NCI-H524 (cell line): ENCODE measurements at regions not wholly inside any gene's neighbourhood (a gene's known extent, or its start where the extent isn't known, plus 50 kb on each side); places are given as distances from the start of the nearest gene placed in this dataset.
"Not testable (repeated sequence)": the region's sequence is repeated elsewhere in the genome, so short reads cannot be mapped to it uniquely, and the experiment has no call there.

Experiments
- DNase-seq, 2 experiments: peaks; one replicate each; lab custom pipeline; 2025; lab: John Stamatoyannopoulos, UW

DNA sequence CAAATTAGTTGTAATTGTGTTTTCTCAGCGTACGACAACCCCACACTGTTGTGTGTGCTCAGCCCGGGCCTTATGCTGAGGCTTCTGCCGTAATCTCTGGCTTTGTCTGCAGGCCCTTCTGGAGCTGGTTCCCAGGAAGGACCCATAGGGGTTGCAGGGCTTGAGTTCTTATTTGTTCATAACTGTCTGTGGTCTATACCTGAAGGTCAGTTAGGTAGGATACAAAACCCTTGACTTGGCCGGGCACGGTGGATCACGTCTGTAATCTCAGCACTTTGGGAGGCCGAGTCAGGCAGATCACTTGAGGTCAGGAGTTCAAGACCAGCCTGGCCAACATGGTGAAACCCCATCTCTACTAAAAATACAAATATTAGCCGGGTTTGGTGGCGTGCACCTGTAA is 1010.2 kb downstream of the BRD1 start:
- DNase-seq = not testable (repeated sequence)

DNA sequence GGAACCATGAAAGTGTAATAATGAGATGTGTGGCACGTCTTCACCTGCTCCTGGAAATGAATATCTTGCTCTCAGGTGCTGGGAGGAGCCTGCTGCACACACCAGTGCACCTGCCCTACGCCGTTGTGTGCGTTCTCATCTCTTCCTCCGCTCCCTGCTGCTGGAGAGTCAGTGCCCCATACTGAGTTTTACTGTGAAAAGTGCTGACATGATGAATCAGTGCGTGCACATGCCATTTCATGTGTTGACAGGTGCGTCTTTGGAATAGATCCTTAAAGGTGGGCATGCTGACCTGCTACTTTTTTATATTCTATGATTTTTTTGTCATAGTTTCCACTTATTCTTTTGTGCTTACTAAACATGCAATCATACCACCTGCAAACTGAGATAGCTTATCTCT is 1015.8 kb downstream of the BRD1 start:
- no peak for DNase-seq

DNA sequence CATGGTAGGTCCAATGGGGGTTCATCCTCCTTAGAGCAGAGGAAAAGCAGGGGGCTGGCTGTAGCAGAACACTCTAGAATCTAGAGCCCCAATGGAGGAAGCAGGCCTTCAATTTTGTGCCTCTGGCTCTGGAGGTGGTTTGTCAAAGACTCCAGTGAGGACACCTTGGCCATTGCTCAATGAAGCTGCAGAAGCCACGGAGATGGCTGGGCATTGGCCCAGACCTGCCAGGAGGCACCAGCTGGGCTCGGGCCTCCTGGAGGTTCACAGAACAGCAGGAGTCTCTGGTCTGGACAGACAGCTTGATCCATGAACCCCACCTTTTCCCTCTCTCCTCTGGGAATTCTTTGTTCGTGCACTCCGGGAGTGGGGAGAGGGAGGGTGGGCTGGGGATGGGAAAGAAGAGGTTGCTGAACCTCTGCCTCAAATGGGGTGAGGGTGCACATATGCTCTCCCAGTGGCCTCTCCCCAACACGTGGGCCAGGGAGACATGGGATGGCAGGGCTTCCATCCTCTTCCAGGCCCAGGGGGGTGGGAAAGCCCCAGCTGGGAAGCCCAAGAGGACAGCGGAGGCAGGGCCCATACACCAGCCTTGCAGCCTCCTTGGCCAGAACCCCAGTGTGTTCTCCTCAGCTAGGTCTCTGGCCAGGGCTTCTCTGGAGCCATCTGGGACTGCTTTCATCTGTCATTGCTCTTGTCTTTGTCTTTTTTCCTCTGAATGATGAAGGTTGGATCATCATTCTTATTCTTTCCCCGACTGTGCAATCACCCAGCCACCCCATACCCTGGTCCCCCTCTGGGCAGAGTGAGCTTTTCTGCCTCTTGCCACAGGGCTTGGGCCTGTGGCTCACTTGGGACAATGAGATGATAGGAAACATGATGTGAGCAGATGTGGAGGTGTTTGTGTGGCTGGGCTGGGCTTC is 1019.4 kb downstream of the BRD1 start:
- DNase-seq = no peak

DNA sequence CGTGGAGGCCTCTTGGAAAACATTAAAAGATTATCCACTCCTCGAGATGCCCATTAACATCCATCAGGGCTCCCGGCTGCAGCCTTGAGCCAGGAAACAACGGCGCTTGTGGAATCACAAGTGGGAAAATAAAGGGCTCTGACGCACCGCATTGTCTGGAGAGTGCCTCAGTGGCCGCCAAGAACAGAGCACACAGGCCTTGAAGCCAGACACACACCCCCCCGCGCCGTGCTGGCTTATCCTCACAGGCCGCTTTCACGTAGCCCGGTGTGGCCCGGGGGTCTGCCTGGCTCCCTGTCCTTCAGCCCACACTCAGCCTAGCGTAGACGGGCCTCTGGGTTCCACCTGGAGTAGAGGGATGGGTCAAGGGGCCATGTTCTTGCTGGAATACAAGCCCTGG is 1020.5 kb downstream of the BRD1 start:
- DNase-seq = peak; percentile 76 to 79

DNA sequence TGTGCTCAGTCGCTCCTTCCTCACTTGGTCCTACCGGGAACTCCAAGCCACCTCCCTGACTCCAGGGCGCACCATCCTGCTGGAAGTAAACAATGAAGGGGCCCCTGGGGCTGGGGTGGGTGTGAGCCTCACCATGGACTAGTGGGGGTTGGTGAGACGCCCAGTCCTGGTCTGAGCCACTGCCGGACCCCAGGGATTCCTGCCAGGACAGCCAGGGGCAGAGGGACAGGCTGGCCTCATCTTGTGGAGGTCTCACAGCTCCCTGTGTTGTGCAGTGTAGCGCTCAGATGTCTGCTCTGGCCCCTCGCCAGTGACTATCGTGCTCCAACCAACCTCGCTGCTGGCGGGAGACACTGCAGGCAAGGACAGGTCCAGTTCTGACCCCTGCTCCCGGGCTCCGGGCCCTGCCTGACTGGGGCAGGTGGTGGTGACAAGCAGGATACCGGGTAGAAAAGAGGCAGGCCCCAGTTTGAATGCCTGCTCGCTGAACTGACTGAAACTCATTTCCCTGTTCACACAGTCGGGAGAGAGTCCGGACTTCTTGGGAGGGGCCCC is 1021.4 kb downstream of the BRD1 start:
- no peak for DNase-seq

DNA sequence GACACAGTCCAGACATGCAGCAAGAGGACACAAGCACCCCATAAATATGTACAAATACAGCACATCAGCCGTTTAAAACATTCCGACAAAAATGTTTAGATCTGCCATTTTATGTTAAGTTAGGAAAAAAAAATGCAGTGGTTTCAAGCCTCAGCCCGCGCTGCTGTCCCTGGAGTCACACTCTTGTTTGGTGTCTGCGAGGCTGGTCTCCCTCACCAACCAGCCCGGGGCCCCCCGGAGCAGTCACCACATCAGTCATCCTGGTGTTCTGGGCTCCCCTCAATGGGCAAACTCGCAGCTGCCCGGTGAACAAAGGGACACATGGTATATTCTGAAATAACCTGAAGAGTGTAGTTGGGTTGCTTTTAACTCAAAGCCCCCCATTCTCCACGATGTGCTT is 1022.2 kb downstream of the BRD1 start:
- DNase-seq = no peak

DNA sequence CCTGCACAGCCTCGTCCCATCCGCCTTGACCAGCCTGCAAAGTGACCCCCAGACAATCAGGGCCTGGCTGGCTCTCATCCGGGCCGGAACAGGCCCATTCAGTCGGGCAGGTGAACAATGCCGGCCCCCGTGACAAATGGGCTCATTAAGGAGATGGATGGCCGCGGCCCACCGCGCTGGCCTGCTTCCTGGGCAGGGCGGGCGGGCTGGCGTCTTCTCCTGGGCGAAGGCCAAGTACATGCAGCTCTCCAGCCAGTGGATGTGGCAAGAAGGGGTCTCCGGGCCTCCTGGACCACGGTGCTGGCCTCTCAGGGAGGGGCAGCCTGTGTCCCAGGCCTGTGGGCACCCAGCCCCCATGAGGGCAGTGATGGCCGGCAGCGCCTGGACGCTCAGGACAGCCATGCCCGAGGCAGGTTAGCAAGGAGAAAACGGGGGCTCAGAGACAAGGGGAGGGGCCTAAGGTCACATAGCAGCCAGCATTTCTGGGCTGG is 1022.8 kb downstream of the BRD1 start:
- DNase-seq = no peak

DNA sequence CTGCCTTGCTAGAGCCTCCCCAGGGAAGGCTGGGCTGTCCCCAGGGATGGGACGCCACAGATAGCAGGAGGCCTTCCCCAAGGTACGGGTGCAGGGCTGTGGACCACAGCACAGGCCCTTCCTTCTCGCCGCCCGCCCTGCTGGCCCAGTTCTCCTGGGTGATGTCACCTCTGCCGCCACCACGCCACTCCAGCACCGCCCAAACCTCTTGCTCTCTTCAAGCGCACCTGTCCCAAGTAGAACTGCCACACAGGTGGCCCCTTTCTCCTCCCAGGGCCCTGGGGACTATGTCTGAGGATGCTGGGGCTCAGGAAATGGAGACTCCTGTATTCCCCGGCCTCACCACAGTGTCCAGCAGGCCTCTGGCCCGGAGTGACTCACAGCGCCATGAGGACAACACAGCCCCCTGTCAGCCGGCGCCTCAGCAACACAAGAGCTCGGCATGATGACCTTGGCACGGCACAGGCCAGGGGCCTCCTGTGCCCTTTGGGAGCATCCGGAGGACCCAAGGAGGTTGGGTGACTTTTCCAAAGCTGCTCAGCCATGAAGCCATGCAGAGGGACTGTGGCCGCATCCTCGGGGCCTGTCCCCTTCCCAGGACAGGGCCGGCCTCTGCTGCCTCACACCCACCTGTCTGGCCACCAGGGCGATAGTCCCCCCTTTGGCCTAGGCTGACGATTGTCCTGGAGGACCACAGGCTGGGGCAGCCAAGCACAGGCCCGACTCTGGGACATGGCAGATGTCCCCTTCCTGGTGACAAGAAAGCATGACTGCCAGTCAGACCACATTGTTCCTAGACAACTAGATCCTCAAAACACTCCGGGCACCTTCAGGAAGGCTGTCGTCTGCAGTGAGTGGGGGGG is 1023.5 kb downstream of the BRD1 start:
- no peak for DNase-seq

DNA sequence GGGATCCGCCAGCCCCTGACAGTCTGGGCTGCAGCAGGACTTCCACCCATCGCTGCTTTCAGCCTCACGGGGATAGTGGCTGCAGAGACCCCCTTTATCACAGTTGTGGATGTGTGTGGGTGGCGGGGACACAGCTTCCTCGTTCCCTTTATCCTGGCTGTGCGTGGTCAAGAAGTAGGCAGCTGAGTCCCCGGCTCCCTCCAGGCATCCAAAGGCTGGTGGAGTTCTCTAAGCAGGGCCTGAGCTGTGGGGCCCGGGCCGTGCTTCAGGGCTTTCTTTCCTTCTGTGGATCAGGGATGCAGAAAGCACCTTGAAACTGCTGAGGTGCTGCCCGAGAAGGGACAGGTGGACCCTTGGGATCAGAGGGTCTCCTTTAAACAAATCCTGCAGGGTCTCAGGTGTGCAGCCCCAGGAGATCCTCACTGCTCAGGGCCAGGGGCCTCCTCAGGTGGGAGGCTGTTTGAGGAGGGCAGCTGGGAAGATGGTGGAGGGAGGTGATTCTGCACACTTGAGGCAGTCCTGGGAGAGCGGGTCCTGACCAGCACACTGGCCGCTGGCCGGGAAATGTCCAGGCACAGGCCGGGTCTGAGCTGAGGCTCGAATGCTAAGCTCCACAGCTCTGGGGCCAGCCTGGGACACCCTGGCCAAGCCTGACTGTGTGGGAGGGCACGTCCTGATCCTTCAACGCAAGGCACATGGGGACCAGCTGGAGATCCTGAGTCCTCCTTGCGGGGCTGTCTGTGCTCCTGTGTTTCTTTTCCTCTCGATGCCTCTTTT is 1024.3 kb downstream of the BRD1 start:
- no peak for DNase-seq

DNA sequence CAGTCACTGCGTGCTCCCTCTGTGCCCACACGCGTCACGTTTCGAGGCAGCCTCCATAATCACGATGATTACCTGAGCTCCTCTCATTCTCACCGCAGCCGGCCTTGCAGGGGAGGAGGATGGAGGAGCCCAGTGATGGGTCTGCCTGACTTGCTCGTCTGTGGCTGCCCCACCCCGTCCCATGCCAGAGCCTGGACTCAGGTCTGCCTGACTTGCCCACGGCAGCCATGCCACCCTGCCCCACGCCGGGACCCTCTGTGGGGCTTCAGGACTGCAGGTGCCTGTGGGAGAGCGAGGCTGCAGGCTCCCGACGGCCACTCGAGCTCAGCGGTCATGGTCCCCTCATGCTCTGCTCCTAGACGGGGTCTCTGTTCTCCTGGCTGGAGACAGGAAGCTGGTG is 1025.1 kb downstream of the BRD1 start:
- DNase-seq = no peak

DNA sequence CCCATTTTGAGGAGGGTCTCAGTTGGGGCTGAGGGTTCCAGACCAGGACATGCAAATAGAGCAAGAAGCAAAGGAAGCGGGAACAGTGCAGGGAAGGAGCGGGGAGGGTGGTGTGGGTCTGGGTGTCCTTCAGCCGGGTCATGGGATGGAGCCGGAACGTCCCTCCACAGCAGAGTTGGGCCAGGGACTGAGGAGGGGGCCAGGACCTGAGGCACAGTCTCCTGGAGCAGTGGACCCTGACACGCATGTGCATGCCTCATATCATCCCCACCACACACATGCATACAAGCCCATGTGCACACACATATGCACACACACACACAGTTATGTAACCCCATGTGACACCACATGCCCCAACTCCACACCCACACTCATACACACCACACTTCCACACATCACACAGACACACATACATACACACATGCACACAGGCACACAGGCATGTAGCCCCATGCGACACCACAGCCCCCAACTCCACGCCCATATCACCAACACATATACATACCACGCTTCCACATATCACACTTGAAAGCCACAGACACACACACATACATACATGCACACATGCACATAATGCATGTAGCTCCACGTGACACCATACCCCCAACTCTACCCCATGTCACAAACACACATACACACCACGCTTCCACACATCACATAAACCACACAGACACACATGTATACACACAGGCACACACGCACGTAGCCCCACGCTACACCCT is 1026.6 kb downstream of the BRD1 start:
- no peak for DNase-seq

DNA sequence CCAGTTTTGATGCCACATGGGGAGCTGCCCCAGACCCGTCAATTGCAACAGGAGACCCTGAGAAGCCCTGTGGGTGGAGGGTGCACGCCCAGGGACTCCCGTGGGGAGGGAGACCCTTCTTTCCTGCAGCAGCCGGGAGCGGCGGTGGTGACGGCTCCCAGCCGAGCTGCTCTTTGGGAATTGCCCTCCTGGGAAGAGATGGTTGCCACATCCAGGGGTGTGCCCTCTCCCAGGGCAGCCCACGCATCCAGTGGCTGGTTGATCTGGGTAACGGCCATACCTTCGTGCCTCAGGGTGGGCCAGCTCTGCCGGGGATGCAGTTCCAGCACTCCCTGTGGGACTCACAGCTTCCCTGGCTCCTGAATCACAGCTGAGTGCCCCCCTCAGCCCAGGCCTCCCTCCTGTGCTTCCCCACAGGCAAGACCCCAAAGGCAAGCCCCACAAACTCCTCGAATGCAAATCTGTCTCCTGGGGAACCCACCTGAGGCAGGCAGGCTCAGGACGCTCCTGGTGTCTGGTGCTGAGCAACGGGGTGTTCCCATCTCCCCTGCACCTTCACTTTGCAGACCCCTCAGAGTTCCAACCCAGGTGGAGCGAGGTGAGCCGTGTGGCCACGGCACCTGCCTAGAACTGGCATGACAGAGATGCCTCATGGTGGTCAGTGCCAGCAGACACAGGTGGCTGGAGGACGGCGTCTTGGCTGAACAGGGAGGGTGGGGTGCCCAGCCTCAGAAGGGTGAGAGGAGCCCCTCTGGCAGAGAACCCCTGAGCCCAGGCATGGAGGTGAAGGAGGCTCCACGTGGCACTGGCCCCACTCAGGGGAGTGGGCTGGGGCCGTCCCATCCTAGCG is 1027.4 kb downstream of the BRD1 start:
- DNase-seq = no peak

DNA sequence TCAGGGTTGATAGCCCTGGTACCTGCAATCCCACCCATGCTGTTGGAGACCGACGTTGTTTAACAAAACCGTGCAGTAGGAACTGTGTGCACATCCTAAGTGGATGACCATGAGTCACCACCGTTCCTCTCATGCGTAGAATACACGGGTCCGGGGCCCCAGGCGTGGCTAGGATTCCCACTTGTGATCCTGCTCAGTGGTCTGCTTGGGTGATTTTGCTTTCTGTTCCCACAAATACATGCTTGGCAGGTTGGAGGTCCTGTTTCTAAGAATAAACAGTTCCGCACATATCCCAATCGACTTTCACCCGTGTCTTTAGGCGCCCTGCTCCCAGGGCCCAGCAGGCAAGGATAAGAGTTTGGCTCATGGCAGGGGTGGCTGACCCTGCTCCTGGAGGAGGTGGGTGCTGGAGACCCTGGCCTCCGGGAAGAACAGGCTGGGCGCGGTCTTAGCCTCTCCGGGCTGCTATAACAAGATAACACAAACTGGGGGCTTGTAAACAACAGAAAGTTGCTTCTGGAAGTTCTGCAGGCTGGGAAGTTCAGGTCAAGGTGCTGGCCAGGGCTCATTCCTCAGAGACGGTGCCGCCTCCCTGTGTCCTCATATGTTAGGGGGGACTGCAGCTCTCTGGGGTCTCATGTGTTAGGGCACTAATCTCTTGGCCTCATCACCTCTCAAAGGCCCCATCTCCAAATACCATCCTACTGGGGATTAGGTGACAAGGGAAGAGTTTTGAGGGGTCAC is 1028.3 kb downstream of the BRD1 start:
- no peak for DNase-seq

DNA sequence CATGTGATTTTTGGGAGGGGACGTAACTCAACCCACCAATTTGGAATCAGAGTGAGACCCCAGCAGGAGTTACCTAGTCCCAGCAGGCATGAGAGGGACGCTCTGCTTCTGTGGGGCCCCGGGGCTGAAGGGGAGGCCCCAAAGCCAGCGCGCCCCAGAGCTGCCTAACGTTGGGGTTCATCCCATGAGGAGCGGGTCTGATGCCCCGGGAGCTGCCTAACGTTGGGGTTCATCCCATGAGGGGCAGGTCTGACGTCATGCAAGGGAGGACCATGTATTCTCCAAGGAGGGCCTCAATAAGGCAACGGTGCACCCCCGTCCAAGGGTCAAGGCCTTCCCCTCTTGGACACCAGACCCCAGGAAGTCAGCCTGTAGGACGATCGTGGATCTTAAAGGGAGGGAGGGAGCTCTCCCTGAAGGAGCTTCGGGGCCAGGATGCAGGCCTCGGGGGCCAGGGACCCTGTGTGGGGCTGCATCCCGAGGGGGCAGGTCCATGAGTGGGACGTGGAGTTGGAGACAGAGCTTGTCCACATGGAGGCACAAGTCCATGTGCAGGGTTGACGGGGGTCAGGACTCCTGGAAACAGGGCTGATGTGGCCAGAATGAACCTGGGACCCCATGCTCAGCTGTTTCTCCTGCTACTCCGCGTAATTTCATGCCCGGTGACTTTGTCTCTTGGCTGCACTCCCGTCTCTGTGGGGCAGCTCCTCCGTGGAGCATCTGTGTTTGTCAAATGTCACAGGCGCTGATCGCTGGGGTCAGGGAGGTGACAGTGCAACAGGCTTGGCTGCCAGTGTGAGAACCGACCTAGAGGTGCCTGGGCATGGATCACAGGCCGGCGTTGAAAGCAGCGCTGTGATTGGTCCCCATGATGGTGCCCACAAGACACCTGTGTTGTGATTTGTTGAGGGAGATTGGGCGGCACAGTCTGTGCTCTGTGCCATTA is 1029.1 kb downstream of the BRD1 start:
- DNase-seq = no peak

DNA sequence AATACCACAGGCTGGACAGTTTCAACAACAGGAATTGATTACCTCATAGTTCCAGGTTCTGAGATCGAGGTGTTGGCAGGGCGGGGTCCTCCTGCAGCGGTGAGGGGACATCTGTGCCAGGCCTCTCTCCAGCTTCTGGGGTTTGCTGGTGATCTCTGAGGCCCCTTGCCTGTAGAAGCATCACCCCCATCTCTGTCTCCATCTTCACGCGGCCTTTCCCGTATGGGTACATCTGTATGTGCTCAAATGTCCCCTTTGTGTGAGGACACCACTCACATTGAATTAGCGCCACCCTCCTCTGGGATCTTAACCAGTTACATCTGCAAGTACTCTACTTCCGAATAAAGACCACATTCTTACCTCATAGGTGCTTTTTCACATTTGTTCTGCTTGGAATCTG is 1029.9 kb downstream of the BRD1 start:
- no peak for DNase-seq

DNA sequence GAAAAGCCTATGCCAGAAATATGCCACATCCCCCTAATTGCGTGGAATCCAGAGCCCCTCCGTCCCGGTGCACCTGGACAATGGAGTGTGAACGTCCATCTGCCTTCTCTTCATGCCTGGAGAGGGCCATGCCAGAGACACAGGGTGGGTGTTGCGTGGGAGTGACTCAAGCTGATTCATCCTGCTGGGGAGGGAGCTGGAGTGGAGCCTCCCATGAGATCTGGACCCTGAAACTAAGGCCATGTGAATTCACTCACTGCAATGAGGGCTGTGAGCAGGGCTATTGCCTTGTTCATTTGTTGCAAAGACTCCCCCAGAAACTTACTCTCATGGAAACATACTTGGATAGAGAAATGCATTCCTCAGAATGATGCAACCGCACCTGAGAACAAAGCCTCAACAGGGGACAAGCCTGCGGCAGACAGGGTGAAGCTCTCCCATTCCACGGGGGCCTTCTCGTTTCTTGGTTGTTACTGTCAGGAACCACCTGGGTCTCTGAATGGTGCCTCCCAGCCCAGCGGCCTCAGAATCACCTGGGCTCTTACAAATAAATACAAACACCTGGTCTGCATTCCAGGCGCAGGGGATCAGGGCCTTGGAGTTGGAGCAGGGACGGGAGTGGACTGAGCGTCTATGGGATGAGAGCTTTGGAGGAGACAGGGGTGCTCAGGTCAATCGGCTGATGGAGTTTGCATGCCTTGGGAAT is 1031.2 kb downstream of the BRD1 start:
- no peak for DNase-seq

DNA sequence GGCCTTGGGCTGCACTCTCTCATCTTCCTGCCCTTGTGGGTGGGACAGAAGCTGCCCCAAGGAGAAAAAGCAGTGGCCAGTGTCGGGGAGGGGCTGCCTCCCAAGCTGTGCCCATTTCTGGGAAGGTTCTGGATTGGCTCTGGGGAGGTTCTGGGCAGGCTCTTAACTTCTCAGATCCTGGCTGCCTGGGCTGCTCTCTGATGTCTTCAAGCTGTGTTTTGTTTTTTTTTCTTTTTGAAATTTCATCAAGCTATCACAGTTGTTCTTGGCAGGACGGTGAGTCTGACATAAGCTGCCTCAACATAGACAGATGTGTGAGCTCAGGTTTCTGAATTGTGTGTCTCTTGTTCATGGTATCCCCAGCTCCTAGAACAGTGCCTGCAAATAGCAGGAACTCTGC is 1032.0 kb downstream of the BRD1 start:
- no peak for DNase-seq

DNA sequence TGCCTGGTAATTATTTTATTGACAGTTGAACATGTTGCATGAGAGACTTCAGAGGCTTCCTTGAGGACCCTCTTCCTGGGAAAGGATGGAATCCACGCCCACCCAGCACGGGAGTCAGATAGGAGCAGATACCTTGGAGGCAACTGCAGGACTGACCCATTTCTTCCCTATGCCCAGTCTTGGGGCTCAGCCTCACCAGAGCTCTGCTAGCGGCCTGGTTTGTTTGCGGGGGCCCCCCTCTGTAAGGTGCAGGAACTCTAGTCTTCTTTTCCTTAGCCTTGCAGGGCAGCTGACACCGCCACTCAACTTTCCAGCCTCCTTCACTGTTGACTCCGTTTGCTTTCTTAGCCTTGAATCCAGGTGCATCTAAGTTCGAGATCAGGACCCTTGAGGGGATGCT is 1032.8 kb downstream of the BRD1 start:
- no peak for DNase-seq
